ENCODE measurements at regions not wholly inside any gene's neighbourhood (a gene's known extent, or its start where the extent isn't known, plus 50 kb on each side); places are given as distances from the start of the nearest gene placed in this dataset.

DNA sequence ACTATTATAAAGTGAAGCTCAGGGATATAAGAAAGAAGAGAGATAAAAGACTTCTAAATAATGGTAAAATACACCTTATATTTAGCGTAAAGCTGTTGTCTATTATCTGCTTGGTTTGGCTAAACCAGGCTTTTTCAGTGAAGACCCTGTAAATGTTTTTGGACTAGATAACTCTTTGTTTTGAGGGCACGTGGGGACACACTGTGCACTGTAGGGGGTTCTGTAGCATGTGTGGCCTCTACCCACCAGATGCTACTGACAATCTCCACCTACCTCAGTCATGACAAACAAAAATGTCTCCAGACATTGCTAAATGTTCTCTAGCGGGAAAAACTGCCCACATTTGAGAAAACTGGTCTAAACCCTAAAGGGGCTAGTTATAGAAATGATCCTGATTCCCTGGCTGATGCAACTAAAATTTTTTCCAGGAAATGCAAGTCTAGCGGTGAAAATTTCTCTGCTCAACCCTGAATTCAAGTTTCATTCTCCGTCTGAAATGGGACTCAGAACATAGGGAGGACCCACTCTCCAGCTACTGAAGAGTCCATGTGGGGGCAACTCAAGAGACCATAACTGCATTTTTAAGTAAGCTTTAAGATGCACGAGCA is 355.2 kb upstream of the RASGEF1B start:
- no peak overlapping the region for H3K9ac ChIP-seq (ENCODE audit: low read depth, low read length)
- no peaks in the 10 kb centered on the region for H3K27me3 ChIP-seq (ENCODE audit: control insufficient read depth, insufficient read depth, low read length)
- no peaks in the 10 kb centered on the region for H3K36me3 ChIP-seq (ENCODE audit: insufficient read depth, low read length)
- H3K4me3 ChIP-seq (ENCODE audit: low read length) = no peak overlapping the region
- no peaks in the 10 kb centered on the region for H3K4me1 ChIP-seq (ENCODE audit: control insufficient read depth, insufficient read depth, low read length)
- H3K4me2 ChIP-seq (ENCODE audit: low read length) = no peak overlapping the region
- H3K9me3 ChIP-seq (replicated peaks; ENCODE audit: low read length) = no peaks in the 10 kb centered on the region

DNA sequence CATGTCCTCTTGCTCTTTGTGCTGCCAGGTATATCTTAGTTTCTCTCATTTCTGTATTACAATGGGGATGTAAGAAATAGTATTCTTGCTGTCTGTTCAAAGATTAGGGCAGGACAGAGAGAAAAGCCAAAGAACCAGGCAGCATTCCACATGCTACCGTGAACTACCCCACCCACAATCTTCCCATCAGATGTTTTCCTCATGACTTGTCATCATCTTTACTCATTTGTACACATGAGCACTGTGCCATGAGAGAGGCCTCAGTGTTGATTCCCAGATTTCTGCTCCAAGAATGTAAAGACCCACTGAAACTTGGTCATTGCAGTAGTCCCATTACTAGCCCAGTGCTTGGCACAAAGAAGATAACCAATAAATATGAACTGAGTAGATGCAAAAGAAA is 354.6 kb upstream of the RASGEF1B start:
- Histone ChIP-seq H3K4me1 (ENCODE audit: control insufficient read depth, insufficient read depth, low read length) (no peaks in the 10 kb centered on the region), H3K27me3 (ENCODE audit: control insufficient read depth, insufficient read depth, low read length) (no peaks in the 10 kb centered on the region), H3K4me2 (ENCODE audit: low read length) (no peak overlapping the region), H3K9me3 (replicated peaks; ENCODE audit: low read length) (no peaks in the 10 kb centered on the region), H3K36me3 (ENCODE audit: insufficient read depth, low read length) (no peaks in the 10 kb centered on the region), H3K4me3 (ENCODE audit: low read length) (no peak overlapping the region), H3K9ac (ENCODE audit: low read depth, low read length) (no peak overlapping the region)

DNA sequence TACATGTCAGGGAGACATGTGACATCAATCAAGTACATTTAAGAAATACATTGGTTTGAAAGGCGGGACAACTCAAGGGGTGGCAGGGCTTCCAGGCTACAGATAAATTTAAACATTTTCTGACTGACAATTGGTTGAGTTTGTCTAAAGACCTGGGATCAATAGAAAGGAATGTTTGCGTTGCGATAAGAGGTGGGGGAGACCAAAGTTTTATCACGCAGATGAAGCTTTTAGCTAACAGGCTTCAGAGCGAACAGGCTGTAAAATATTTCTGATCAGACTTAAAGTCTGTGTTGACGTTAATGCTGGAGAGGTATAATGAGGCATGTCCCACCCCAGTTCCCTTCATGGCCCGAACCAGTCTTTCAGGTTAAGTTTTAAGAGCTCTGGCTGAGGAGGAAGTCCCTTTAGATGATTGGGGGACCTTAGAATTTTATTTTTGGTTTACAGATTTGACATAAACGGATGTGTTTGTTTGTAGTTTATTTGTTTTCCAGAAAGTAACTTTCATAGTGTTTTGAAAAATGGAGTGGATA is 346.7 kb upstream of the RASGEF1B start:
- Histone ChIP-seq H3K4me1 (ENCODE audit: control insufficient read depth, insufficient read depth, low read length) (no peaks in the 10 kb centered on the region), H3K4me2 (ENCODE audit: low read length) (no peak overlapping the region), H3K9ac (ENCODE audit: low read depth, low read length) (no peak overlapping the region), H3K27me3 (ENCODE audit: control insufficient read depth, insufficient read depth, low read length) (peaks cover 3% of the 10 kb centered on the region), H3K9me3 (replicated peaks; ENCODE audit: low read length) (no peaks in the 10 kb centered on the region), H3K4me3 (ENCODE audit: low read length) (no peak overlapping the region), H3K36me3 (ENCODE audit: insufficient read depth, low read length) (no peaks in the 10 kb centered on the region)

DNA sequence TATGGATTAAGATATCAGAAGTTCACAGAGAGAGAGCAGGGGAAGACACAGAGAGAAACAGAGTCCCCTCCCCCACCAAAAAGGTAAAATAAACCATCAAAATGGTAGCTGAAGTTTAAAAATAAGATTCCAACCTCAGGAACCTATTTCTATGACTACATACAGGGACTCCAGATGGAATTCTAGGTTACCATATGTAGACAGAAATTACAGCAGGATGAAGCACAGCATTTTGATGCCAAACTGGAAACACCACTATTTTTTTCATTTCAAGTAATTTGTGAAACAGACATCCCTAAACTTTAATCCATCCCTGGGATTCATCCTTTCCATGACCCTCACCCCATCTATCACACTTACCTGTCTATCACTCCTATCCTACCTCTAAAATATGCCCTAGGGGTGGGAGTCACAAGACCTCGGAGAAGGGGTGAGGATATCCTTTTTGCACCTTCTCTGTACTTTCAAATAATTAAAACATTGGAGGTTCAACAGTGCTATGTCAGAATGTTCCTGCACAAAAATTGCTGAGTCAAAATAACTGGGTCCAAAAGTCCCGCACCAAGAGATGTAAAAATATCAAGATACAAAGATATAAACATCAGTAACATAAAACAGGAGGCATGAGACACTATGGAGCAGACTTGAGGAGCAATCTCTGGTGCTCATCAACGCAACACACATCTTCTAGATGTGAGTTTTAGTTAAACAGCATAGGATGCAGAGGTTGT is 344.5 kb upstream of the RASGEF1B start:
- no peaks in the 10 kb centered on the region for H3K9me3 ChIP-seq (replicated peaks; ENCODE audit: low read length)
- no peaks in the 10 kb centered on the region for H3K36me3 ChIP-seq (ENCODE audit: insufficient read depth, low read length)
- no peak overlapping the region for H3K9ac ChIP-seq (ENCODE audit: low read depth, low read length)
- H3K27me3 ChIP-seq (ENCODE audit: control insufficient read depth, insufficient read depth, low read length) = peaks cover 3% of the 10 kb centered on the region
- H3K4me3 ChIP-seq (ENCODE audit: low read length) = no peak overlapping the region
- no peaks in the 10 kb centered on the region for H3K4me1 ChIP-seq (ENCODE audit: control insufficient read depth, insufficient read depth, low read length)
- no peak overlapping the region for H3K4me2 ChIP-seq (ENCODE audit: low read length)

DNA sequence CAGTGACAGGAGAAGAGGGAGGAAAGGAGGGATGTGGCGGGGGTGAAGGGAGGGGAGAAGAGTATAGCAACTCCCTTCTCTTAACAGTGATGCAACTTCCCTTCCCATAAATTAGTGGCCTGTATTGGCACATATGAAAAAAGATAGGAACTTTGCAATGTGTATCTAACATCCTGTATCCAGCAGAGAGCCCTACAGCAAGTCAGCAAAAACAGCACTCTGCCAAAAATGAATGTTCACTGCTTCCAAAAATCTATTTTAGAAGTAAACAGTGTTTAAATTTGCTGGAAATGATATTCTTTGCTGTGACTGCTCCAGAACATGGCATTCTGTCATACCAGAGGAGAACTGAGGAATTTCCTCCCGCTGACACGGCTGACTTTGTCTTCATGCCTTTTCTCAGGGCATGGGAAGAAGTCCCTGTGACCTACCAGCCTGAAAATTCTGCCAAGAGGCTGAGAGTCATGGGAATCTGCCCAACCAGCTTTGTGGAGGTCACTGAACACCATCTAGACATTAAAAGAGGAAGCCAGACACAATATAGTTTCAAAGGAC is 343.4 kb upstream of the RASGEF1B start:
- Histone ChIP-seq H3K4me1 (ENCODE audit: control insufficient read depth, insufficient read depth, low read length) (no peaks in the 10 kb centered on the region), H3K36me3 (ENCODE audit: insufficient read depth, low read length) (no peaks in the 10 kb centered on the region), H3K9ac (ENCODE audit: low read depth, low read length) (no peak overlapping the region), H3K27me3 (ENCODE audit: control insufficient read depth, insufficient read depth, low read length) (peaks cover 3% of the 10 kb centered on the region), H3K4me3 (ENCODE audit: low read length) (no peak overlapping the region), H3K4me2 (ENCODE audit: low read length) (no peak overlapping the region), H3K9me3 (replicated peaks; ENCODE audit: low read length) (no peaks in the 10 kb centered on the region)

DNA sequence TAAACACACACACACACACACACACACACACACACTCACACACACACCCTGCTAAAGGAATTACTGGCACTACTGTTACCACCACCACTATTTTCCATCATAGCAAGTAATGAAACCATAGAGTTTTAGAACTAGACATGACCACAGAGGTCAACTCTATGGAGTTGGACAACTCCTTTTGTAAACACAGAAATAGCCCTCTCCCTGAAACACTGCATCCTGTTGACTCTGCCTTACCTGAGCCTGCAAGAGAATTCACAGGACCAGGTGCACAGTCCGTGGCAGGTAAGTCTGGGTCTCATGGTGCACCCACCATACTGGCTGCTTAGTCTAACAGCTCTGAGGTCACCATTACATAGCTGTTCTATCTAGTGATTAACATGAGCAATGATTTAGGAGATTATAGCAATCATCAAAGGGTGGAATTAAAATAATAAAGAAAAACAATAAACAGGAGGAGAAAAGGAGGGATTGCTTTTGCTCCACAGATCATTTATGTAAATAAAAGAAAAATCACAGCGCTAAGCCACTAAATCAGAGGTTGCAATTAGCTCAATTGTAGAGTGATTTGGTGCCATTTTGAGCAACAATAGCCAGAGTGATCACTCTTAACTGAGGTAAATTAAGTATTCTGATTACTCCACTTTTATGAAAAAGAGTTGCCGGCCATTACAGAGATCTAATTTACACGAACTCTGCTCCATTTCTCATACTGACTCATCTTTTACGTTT is 340.0 kb upstream of the RASGEF1B start:
- Histone ChIP-seq H3K36me3 (ENCODE audit: insufficient read depth, low read length) (no peaks in the 10 kb centered on the region), H3K9ac (ENCODE audit: low read depth, low read length) (no peak overlapping the region), H3K4me1 (ENCODE audit: control insufficient read depth, insufficient read depth, low read length) (no peaks in the 10 kb centered on the region), H3K9me3 (replicated peaks; ENCODE audit: low read length) (no peaks in the 10 kb centered on the region), H3K27me3 (ENCODE audit: control insufficient read depth, insufficient read depth, low read length) (no peaks in the 10 kb centered on the region), H3K4me3 (ENCODE audit: low read length) (no peak overlapping the region), H3K4me2 (ENCODE audit: low read length) (no peak overlapping the region)

DNA sequence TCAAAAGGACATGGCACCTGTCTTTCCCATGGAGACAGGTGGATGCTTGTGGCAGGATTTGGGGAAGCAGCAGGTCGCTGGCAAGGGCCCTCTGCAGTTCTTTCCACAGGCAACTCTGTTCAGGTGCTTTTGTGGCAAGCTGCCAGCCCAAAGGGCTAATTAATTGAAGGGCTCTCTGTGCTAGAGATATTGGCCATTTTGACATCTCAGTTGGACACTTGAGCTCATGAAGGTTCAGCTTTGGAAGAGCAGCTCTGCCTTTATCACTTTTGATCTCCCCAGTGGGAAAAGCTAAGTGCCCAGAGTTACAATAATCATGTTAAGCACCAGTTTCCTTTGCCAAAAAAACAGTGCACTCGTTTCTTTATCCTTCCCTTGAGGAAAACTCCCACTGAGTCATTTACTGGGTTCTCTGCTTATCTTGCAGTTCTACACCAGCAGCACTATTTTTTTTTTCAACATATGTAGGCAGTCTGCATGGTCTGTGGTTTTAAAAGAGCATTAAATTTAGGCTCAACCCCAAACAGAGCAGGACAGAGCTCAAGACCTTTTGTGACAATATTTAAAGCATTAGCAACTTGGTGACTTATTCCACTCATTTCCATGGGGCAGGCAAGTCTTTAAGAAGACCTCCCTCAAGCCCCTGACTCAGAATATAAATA is 336.4 kb upstream of the RASGEF1B start:
- no peak overlapping the region for H3K9ac ChIP-seq (ENCODE audit: low read depth, low read length)
- no peaks in the 10 kb centered on the region for H3K4me1 ChIP-seq (ENCODE audit: control insufficient read depth, insufficient read depth, low read length)
- H3K4me3 ChIP-seq (ENCODE audit: low read length) = no peak overlapping the region
- H3K36me3 ChIP-seq (ENCODE audit: insufficient read depth, low read length) = no peaks in the 10 kb centered on the region
- no peak overlapping the region for H3K4me2 ChIP-seq (ENCODE audit: low read length)
- no peaks in the 10 kb centered on the region for H3K9me3 ChIP-seq (replicated peaks; ENCODE audit: low read length)
- peaks cover 7% of the 10 kb centered on the region for H3K27me3 ChIP-seq (ENCODE audit: control insufficient read depth, insufficient read depth, low read length)

DNA sequence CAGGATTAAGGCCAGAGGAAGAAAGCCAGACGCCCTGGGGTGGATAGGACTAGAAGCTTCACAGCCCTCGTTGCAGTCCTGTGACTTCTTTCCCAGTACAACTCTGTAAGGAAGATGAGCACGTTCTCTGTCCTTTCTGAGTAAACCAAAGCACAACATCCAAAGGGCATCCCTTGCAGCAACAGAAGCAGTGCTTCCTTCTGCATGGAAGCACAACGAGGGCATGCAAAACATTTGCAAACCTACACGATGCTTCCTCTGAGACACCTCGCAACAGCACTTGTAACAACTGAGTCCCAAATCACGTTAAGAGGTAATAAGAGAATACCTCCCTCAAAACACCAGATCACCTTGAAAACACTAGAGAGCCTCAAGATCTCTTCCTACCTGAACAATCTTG is 335.7 kb upstream of the RASGEF1B start:
- Histone ChIP-seq H3K27me3 (ENCODE audit: control insufficient read depth, insufficient read depth, low read length) (peaks cover 7% of the 10 kb centered on the region), H3K4me1 (ENCODE audit: control insufficient read depth, insufficient read depth, low read length) (no peaks in the 10 kb centered on the region), H3K36me3 (ENCODE audit: insufficient read depth, low read length) (no peaks in the 10 kb centered on the region), H3K4me2 (ENCODE audit: low read length) (no peak overlapping the region), H3K9ac (ENCODE audit: low read depth, low read length) (no peak overlapping the region), H3K9me3 (replicated peaks; ENCODE audit: low read length) (no peaks in the 10 kb centered on the region), H3K4me3 (ENCODE audit: low read length) (no peak overlapping the region)

DNA sequence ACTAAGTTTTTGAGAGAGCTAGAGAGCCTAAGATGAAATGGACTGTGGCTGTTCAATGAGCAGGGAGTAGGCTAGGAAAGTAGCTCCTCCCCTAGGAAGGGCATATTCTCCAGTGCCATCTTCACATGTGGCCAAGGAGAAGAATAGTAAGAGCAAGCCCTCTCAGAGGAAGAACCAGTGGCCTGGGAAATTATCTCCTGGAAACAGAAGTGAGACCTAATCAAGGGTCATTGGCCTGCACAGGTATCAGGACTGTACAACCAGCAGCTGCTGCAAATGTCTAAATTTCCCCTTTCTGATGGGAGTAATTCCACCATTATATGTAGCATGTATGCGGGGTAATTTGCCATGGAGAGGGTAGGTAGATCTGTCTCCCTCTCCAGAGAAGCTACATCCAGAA is 334.8 kb upstream of the RASGEF1B start:
- no peak overlapping the region for H3K4me3 ChIP-seq (ENCODE audit: low read length)
- H3K36me3 ChIP-seq (ENCODE audit: insufficient read depth, low read length) = no peaks in the 10 kb centered on the region
- no peak overlapping the region for H3K9ac ChIP-seq (ENCODE audit: low read depth, low read length)
- H3K4me1 ChIP-seq (ENCODE audit: control insufficient read depth, insufficient read depth, low read length) = no peaks in the 10 kb centered on the region
- no peak overlapping the region for H3K4me2 ChIP-seq (ENCODE audit: low read length)
- H3K27me3 ChIP-seq (ENCODE audit: control insufficient read depth, insufficient read depth, low read length) = peaks cover 7% of the 10 kb centered on the region
- H3K9me3 ChIP-seq (replicated peaks; ENCODE audit: low read length) = no peaks in the 10 kb centered on the region

DNA sequence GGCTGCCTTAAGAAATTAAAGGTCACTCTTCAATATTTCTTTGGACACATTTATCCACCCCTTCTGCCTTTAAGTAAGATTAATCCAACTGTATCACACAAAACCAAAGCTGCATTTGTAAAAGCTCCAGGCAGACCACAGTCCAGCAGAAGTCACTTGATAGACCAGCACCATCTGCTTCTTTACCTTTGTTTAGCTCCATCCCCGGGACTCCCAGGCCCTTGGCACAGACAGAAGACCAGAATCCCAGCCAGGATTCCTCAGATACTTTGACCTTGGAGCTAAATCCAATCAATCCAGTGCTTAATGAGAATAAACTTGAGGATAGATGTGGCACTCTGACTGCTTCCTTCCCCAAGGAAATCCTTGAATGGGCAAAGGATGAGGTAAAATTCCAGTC is 333.1 kb upstream of the RASGEF1B start:
- Histone ChIP-seq H3K9ac (ENCODE audit: low read depth, low read length) (no peak overlapping the region), H3K4me2 (ENCODE audit: low read length) (no peak overlapping the region), H3K4me1 (ENCODE audit: control insufficient read depth, insufficient read depth, low read length) (no peaks in the 10 kb centered on the region), H3K36me3 (ENCODE audit: insufficient read depth, low read length) (no peaks in the 10 kb centered on the region), H3K9me3 (replicated peaks; ENCODE audit: low read length) (no peaks in the 10 kb centered on the region), H3K27me3 (ENCODE audit: control insufficient read depth, insufficient read depth, low read length) (peaks cover 7% of the 10 kb centered on the region), H3K4me3 (ENCODE audit: low read length) (no peak overlapping the region)

DNA sequence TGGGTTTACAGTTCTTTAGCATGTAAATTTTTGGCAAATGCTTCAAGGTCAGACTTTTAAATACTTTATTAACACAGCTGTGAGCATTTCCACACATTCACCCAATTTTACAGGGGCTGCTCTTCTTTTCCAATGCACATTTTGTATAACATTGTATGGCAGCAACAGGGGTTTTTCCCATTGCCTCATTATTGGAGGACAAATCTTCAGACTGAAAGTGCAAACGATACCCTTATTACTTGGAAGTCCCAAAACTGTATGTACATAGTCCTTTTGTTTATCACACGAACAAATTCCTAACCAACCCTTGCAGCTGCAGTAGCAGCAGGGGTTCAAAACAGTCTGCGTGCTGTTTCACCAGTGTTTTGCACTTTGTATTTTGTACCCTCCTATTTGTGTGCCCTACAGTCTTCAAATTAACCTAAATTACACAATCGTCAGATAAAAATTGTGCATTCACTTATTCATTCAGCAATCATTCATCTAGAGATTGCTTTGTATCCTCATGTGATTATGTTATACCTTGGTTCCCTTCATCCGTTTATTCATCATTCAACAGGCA is 330.7 kb upstream of the RASGEF1B start:
- no peak overlapping the region for H3K4me2 ChIP-seq (ENCODE audit: low read length)
- no peak overlapping the region for H3K9ac ChIP-seq (ENCODE audit: low read depth, low read length)
- H3K4me3 ChIP-seq (ENCODE audit: low read length) = no peak overlapping the region
- H3K36me3 ChIP-seq (ENCODE audit: insufficient read depth, low read length) = no peaks in the 10 kb centered on the region
- H3K9me3 ChIP-seq (replicated peaks; ENCODE audit: low read length) = no peaks in the 10 kb centered on the region
- peaks cover 7% of the 10 kb centered on the region for H3K27me3 ChIP-seq (ENCODE audit: control insufficient read depth, insufficient read depth, low read length)
- H3K4me1 ChIP-seq (ENCODE audit: control insufficient read depth, insufficient read depth, low read length) = no peaks in the 10 kb centered on the region

All from skeletal muscle satellite cell (primary cell).